DND-41 (cell line): ENCODE measurements at regions not wholly inside any gene's neighbourhood (a gene's known extent, or its start where the extent isn't known, plus 50 kb on each side); places are given as distances from the start of the nearest gene placed in this dataset.

ENCODE experiments used
- ATAC-seq: fragments of 200-7000 bp; cut with Tn5 transposase; 3 replicates; pipeline ENCODE4 v1.9.1; 2021; ENCODE audit warnings: low read depth; ENCODE audit not compliant: insufficient read depth
- DNase-seq: peaks from one replicate; pipeline ENCODE4 v3.0.0-alpha.2; 2020
- H2AFZ ChIP-seq: 2 replicates; pipeline ENCODE4 v1.6.0; 2012; ENCODE audit warnings: low read depth, low read length
- H3K27ac ChIP-seq: 2 replicates; pipeline ENCODE4 v1.5.1; 2012; ENCODE audit warnings: low read length, inconsistent platforms
- H3K27me3 ChIP-seq: fragments of 200-600 bp; sonication (generic); 2 replicates; pipeline ENCODE4 v1.6.0; 2012; ENCODE audit warnings: low read length, mild to moderate bottlenecking, inconsistent platforms; ENCODE audit not compliant: insufficient read depth, poor library complexity
- H3K36me3 ChIP-seq: 2 replicates; pipeline ENCODE4 v1.5.1; 2012; ENCODE audit warnings: low read length, inconsistent platforms; ENCODE audit not compliant: insufficient read depth
- H3K4me1 ChIP-seq: 2 replicates; pipeline ENCODE4 v1.5.1; 2012; ENCODE audit warnings: mild to moderate bottlenecking, low read length; ENCODE audit not compliant: insufficient read depth
- H3K4me2 ChIP-seq: 2 replicates; pipeline ENCODE4 v1.6.0; 2012; ENCODE audit warnings: mild to moderate bottlenecking, moderate library complexity, low read length, inconsistent platforms; ENCODE audit not compliant: insufficient read depth
- H3K4me3 ChIP-seq, 2 experiments: fragments of 200-600 bp in 1 of 2; shearing (Covaris generic) in 1 of 2; 2 replicates each; pipeline ENCODE4 v1.5.1; 2012 to 2016; ENCODE audit warnings: inconsistent platforms in 2 of 2, low read length in 2 of 2, mild to moderate bottlenecking in 2 of 2, low read depth in 1 of 2, moderate library complexity in 1 of 2
- H3K79me2 ChIP-seq: 2 replicates; pipeline ENCODE4 v1.6.0; 2012; ENCODE audit warnings: low read length, inconsistent platforms; ENCODE audit not compliant: insufficient read depth
- H3K9ac ChIP-seq: 2 replicates; pipeline ENCODE4 v1.6.0; 2012; ENCODE audit warnings: low read depth, mild to moderate bottlenecking, inconsistent platforms, low read length, moderate library complexity
- H3K9me3 ChIP-seq: 2 replicates; pipeline ENCODE4 v1.5.1; 2012; ENCODE audit warnings: low read length, moderate library complexity, mild to moderate bottlenecking, inconsistent platforms; ENCODE audit not compliant: insufficient read depth, severe bottlenecking
- H4K20me1 ChIP-seq: 2 replicates; pipeline ENCODE4 v1.6.0; 2012; ENCODE audit warnings: low read length; ENCODE audit not compliant: insufficient read depth
- CTCF ChIP-seq: IDR thresholded peaks from 2 replicates; pipeline ENCODE4 v1.5.1; 2012; ENCODE audit warnings: borderline replicate concordance, low read length, moderate library complexity, mild to moderate bottlenecking; ENCODE audit not compliant: poor library complexity, severe bottlenecking; ENCODE audit errors: extremely low read depth
- EZH2 ChIP-seq: IDR thresholded peaks from 3 replicates; pipeline ENCODE4 v1.6.1; 2012; ENCODE audit warnings: borderline replicate concordance, low read depth, mild to moderate bottlenecking, moderate library complexity, low read length, inconsistent platforms; ENCODE audit not compliant: severe bottlenecking

DNA sequence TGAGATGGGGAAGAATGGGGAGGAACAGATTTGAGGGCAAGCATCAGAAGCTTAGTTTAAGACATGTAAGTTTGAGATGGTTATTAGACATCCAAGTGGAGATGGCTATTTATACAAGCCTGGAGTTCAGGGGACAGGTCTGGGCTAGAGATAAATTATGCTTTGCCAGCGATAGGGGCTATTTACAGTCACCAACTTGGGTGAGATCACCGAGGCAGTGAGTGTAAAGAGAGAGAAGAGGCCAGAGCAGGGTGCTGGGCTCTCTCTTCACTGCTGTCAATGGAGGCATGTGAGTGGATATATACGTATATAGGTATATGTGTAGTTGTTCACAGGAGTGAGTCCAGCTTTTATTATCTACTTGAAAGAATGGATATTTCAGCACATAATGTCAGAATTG is 81.0 kb downstream of the QPCT start:
- H3K79me2 ChIP-seq: no peaks in the 10 kb centered on the region
- H3K27me3 ChIP-seq: no peaks in the 10 kb centered on the region
- no peak for TF ChIP-seq CTCF
- no peak for TF ChIP-seq EZH2
- H3K9ac ChIP-seq: no peak overlapping the region
- DNase-seq (no peak), ATAC-seq (no peak)
- H3K4me1 ChIP-seq: no peaks in the 10 kb centered on the region
- no peak overlapping the region for H3K4me2 ChIP-seq
- no peaks in the 10 kb centered on the region for H3K9me3 ChIP-seq
- H4K20me1 ChIP-seq: no peaks in the 10 kb centered on the region
- H3K27ac ChIP-seq: no peak overlapping the region
- H2AFZ ChIP-seq: no peak overlapping the region
- H3K36me3 ChIP-seq: no peaks in the 10 kb centered on the region
- H3K4me3 ChIP-seq: no peak overlapping the region

- TF ChIP-seq CTCF: no peak
- TF ChIP-seq EZH2: no peak
- Histone ChIP-seq H3K27ac (no peak overlapping the region), H3K36me3 (no peaks in the 10 kb centered on the region), H3K27me3 (no peaks in the 10 kb centered on the region), H3K9ac (no peak overlapping the region), H3K4me1 (no peaks in the 10 kb centered on the region), H2AFZ (no peak overlapping the region), H3K79me2 (no peaks in the 10 kb centered on the region), H3K4me3 (no peak overlapping the region), H3K4me2 (no peak overlapping the region), H3K9me3 (no peaks in the 10 kb centered on the region), H4K20me1 (no peaks in the 10 kb centered on the region)
- DNase-seq: no peak
- ATAC-seq: no peak
These were observed 82.8 kb downstream of the QPCT start for GRCh38 chr2:37427241-37427640.

DNA sequence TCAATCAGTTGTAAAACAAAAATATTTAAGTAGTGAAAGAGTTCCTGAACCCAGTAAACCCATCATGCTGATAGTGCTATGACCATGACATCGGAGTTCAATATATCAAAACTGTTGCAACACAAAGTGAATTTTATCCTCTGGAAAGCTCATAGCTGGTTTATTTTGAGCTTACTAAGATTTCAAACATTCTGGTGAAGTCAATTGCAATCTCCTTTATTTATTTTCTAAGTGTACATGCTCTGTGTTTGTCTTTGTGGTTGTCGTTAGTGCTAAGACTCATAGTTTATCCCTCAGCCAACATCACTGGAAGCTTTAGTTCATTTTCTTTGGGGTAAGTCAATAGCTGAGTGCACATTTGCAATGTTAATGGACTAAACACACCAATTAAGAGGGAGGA is 91.9 kb downstream of the QPCT start:
- no peaks in the 10 kb centered on the region for H3K9me3 ChIP-seq
- H4K20me1 ChIP-seq: no peaks in the 10 kb centered on the region
- no peak for DNase-seq
- H3K4me3 ChIP-seq: no peak overlapping the region
- no peaks in the 10 kb centered on the region for H3K79me2 ChIP-seq
- no peak overlapping the region for H3K27ac ChIP-seq
- no peak overlapping the region for H2AFZ ChIP-seq
- TF ChIP-seq CTCF (no peak), EZH2 (no peak)
- no peak overlapping the region for H3K4me2 ChIP-seq
- H3K36me3 ChIP-seq: no peaks in the 10 kb centered on the region
- H3K9ac ChIP-seq: no peak overlapping the region
- H3K27me3 ChIP-seq: peaks cover 4% of the 10 kb centered on the region
- no peaks in the 10 kb centered on the region for H3K4me1 ChIP-seq
- no peak for ATAC-seq

DNA sequence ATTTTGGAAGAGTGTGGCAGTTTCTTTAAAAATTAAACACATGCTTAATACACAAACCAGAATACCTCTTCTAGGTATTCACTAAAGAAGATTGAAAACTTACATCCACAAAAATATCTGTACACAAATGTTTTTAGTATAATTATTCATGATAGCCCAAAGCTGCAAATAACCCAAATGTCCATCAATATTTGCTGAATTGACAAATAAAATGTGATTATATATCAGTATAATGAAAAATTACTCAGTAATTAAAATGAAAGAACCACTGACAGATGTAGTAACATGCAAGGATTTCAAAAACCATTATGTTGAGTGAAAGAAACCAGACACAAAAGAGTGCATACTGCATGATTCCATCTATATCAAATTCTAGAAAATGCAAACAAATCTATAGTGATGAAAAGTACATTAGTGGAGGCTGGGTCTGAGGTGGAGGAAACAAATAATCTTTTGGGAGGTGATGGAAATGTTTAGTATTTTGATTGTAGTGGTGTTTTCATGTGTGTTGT is 94.8 kb downstream of the QPCT start:
- DNase-seq: no peak

More for the DNA sequence above, 94.8 kb downstream of the QPCT start:
- ATAC-seq: no peak
- Histone ChIP-seq H3K4me1 (no peaks in the 10 kb centered on the region), H3K27me3 (peaks cover 6% of the 10 kb centered on the region), H4K20me1 (no peaks in the 10 kb centered on the region), H3K27ac (no peak overlapping the region), H3K4me3 (no peak overlapping the region), H3K36me3 (no peaks in the 10 kb centered on the region), H3K4me2 (no peak overlapping the region), H3K79me2 (no peaks in the 10 kb centered on the region), H3K9me3 (no peaks in the 10 kb centered on the region), H2AFZ (no peak overlapping the region), H3K9ac (no peak overlapping the region)
- no peak for TF ChIP-seq EZH2
- TF ChIP-seq CTCF: no peak
